Kidney (tissue), 13 donors: ENCODE measurements at regions not wholly inside any gene's neighbourhood (a gene's known extent, or its start where the extent isn't known, plus 50 kb on each side); places are given as distances from the start of the nearest gene placed in this dataset.

ENCODE experiments used
- DNase-seq, 5 donors: peaks; one replicate each; pipeline ENCODE4 v3.0.0-alpha.2; 2013 to 2020
- FAIRE-seq: peaks from 2 replicates; lab custom pipeline; 2012; peaks lifted over from hg19 to GRCh38; lab: Jason Lieb, UNC
- H3K27ac ChIP-seq, 2 donors: one replicate each; pipeline ENCODE4 v1.7.0; 2013; ENCODE audit warnings: low read depth in 2 of 2, low read length in 2 of 2, inconsistent platforms in 1 of 2
- H3K27me3 ChIP-seq: one replicate; pipeline ENCODE4 v1.7.1; 2013; ENCODE audit warnings: low read length, inconsistent platforms; ENCODE audit not compliant: control insufficient read depth, insufficient read depth
- H3K36me3 ChIP-seq, 3 donors: one replicate each; pipeline versions ENCODE4 v1.7.0 to v1.7.1; 2013; ENCODE audit warnings: low read length in 3 of 3, control low read depth in 1 of 3, inconsistent platforms in 1 of 3; ENCODE audit not compliant: insufficient read depth in 3 of 3, control insufficient read depth in 2 of 3
- H3K4me1 ChIP-seq, 3 donors: one replicate each; pipeline versions ENCODE4 v1.7.0 to v1.7.1; 2013; ENCODE audit warnings: low read length in 3 of 3, inconsistent platforms in 1 of 3, low read depth in 1 of 3; ENCODE audit not compliant: control insufficient read depth in 2 of 3, insufficient read depth in 2 of 3
- H3K4me3 ChIP-seq, 3 donors: one replicate each; pipeline versions ENCODE4 v1.7.0 to v1.8.1; 2013; ENCODE audit warnings: low read length in 3 of 3, control low read depth in 1 of 3, inconsistent platforms in 1 of 3
- H3K9ac ChIP-seq, 3 donors: one replicate each; pipeline versions ENCODE4 v1.7.0 to v1.7.1; 2013; ENCODE audit warnings: low read length in 3 of 3, control low read depth in 1 of 3, inconsistent platforms in 1 of 3
- H3K9me3 ChIP-seq, 3 donors: one replicate each; pipeline versions ENCODE4 v1.7.0 to v1.7.1; 2013; ENCODE audit warnings: low read length in 3 of 3, control low read depth in 1 of 3, inconsistent platforms in 1 of 3; ENCODE audit not compliant: control insufficient read depth in 2 of 3, insufficient read depth in 1 of 3
- CTCF ChIP-seq: IDR thresholded peaks from 3 replicates; pipeline ENCODE4 v1.5.1; 2012; ENCODE audit warnings: mild to moderate bottlenecking, moderate library complexity, borderline replicate concordance; ENCODE audit not compliant: insufficient read depth; ENCODE audit errors: extremely low read depth
- intact Hi-C: fragments of 100-400 bp; cut with DNase I; formaldehyde crosslinking; loops from one replicate; pipeline ENCODE4 v1.11.1; 2022
- donor health status: control.
- donor health status: control.
- donor health status: control.
- donor health status: control.
- donor health status: control.
- donor health status: DM: yes; HTN: yes; CAD: no.
- donor health status: Normal renal cell carcinoma (clear cell type).

- Histone ChIP-seq H3K4me1 (no peaks in the 10 kb centered on the region), H3K27me3 (no peaks in the 10 kb centered on the region), H3K36me3 (no peaks in the 10 kb centered on the region), H3K27ac (no peak overlapping the region), H3K4me3 (no peak overlapping the region), H3K9me3 (no peaks in the 10 kb centered on the region), H3K9ac (no peak overlapping the region)
- DNase-seq: no peak
- no peak for FAIRE-seq
- TF ChIP-seq CTCF: no peak
- intact Hi-C loops: no loop called here
Measured at GRCh38 chrX:99549381-99549780, 860.7 kb downstream of the PCDH19 start.

GRCh38 chrX:99522450-99522849, 887.6 kb downstream of the PCDH19 start:
- Histone ChIP-seq H3K27me3 (no peaks in the 10 kb centered on the region), H3K4me3 (no peak overlapping the region), H3K9me3 (no peaks in the 10 kb centered on the region), H3K4me1 (no peaks in the 10 kb centered on the region), H3K27ac (no peak overlapping the region), H3K36me3 (no peaks in the 10 kb centered on the region), H3K9ac (no peak overlapping the region)
- no peak for DNase-seq
- TF ChIP-seq CTCF: no peak
- intact Hi-C loops: no loop called here
- FAIRE-seq: peak; percentile 77

- Histone ChIP-seq H3K27ac (no peak overlapping the region), H3K4me3 (no peak overlapping the region), H3K27me3 (no peaks in the 10 kb centered on the region), H3K9ac (no peak overlapping the region), H3K9me3 (no peaks in the 10 kb centered on the region), H3K4me1 (no peaks in the 10 kb centered on the region), H3K36me3 (no peaks in the 10 kb centered on the region)
- TF ChIP-seq CTCF: no peak
- no peak for FAIRE-seq
- intact Hi-C loops: no loop called here
- no peak for DNase-seq
Measured at GRCh38 chrX:99507768-99508167, 902.3 kb downstream of the PCDH19 start.

- FAIRE-seq: no peak
- no peak overlapping the region for H3K9ac ChIP-seq
- no peak overlapping the region for H3K27ac ChIP-seq
- intact Hi-C loops: no loop called here
- TF ChIP-seq CTCF: no peak
- H3K36me3 ChIP-seq: no peaks in the 10 kb centered on the region
- no peak for DNase-seq
- H3K4me1 ChIP-seq: no peaks in the 10 kb centered on the region
- no peak overlapping the region for H3K4me3 ChIP-seq
- no peaks in the 10 kb centered on the region for H3K27me3 ChIP-seq
- no peaks in the 10 kb centered on the region for H3K9me3 ChIP-seq
Measured at GRCh38 chrX:99495453-99495852, 914.6 kb downstream of the PCDH19 start.
